Neural progenitor cell (in vitro differentiated cells): ENCODE measurements at regions not wholly inside any gene's neighbourhood (a gene's known extent, or its start where the extent isn't known, plus 50 kb on each side); places are given as distances from the start of the nearest gene placed in this dataset.

Experiments
- DNase-seq: peaks from one replicate; pipeline ENCODE4 v3.0.0-alpha.2; 2016; ENCODE audit warnings: low spot score
- H2AFZ ChIP-seq: fragments of 200-600 bp; sonication (generic); replicated peaks from 2 replicates; pipeline ENCODE4 v1.6.1; 2016; ENCODE audit warnings: antibody characterized with exemption
- H3F3A ChIP-seq: fragments of 200-600 bp; sonication (generic); 2 replicates; pipeline ENCODE4 v1.6.1; 2016; ENCODE audit warnings: antibody characterized with exemption, low read depth
- H3K27ac ChIP-seq: fragments of 200-600 bp; sonication (generic); 2 replicates; pipeline ENCODE4 v1.5.1; 2016; ENCODE audit warnings: mild to moderate bottlenecking
- H3K27me3 ChIP-seq: fragments of 200-600 bp; sonication (generic); 2 replicates; pipeline ENCODE4 v1.6.1; 2016; ENCODE audit warnings: mild to moderate bottlenecking, moderate library complexity
- H3K36me3 ChIP-seq: fragments of 200-600 bp; sonication (generic); 2 replicates; pipeline ENCODE4 v1.5.1; 2016
- H3K4me1 ChIP-seq: fragments of 200-600 bp; sonication (generic); 2 replicates; pipeline ENCODE4 v1.6.1; 2016; ENCODE audit warnings: mixed run types
- H3K4me2 ChIP-seq: fragments of 200-600 bp; sonication (generic); 2 replicates; pipeline ENCODE4 v1.6.1; 2016
- H3K4me3 ChIP-seq: fragments of 200-600 bp; sonication (generic); 2 replicates; pipeline ENCODE4 v1.5.1; 2016
- H3K79me2 ChIP-seq: fragments of 200-600 bp; sonication (generic); 2 replicates; pipeline ENCODE4 v1.6.1; 2016; ENCODE audit warnings: low read depth
- H3K9ac ChIP-seq: fragments of 200-600 bp; sonication (generic); 2 replicates; pipeline ENCODE4 v1.6.1; 2016
- H3K9me3 ChIP-seq: fragments of 200-600 bp; sonication (generic); 2 replicates; pipeline ENCODE4 v1.5.1; 2016; ENCODE audit warnings: low read depth
- H4K20me1 ChIP-seq: fragments of 200-600 bp; sonication (generic); 2 replicates; pipeline ENCODE4 v1.6.1; 2016; ENCODE audit warnings: low read depth
- H3K27ac Mint-ChIP-seq: 3 replicates; pipeline ENCODE4 v1.8.0; 2021; ENCODE audit warnings: mixed read lengths
- H3K27me3 Mint-ChIP-seq: 2 replicates; pipeline ENCODE4 v1.8.0; 2022; ENCODE audit warnings: low read depth, mild to moderate bottlenecking, inconsistent platforms, moderate library complexity, mixed read lengths; ENCODE audit not compliant: insufficient read depth
- H3K36me3 Mint-ChIP-seq: 3 replicates; pipeline ENCODE4 v1.8.0; 2021; ENCODE audit warnings: mixed read lengths
- H3K4me1 Mint-ChIP-seq: 3 replicates; pipeline ENCODE4 v1.8.0; 2021; ENCODE audit warnings: mixed read lengths
- H3K4me3 Mint-ChIP-seq: 3 replicates; pipeline ENCODE4 v1.8.0; 2021; ENCODE audit warnings: mild to moderate bottlenecking, moderate library complexity, mixed read lengths
- H3K9me3 Mint-ChIP-seq: 3 replicates; pipeline ENCODE4 v1.8.0; 2020; ENCODE audit warnings: mixed read lengths
- EZH2 ChIP-seq: fragments of 200-600 bp; sonication (generic); IDR thresholded peaks from 2 replicates; pipeline ENCODE4 v1.6.1; 2017; ENCODE audit warnings: antibody characterized with exemption, mild to moderate bottlenecking, moderate library complexity
- EZH2phosphoT487 ChIP-seq: fragments of 200-600 bp; sonication (generic); IDR thresholded peaks from 2 replicates; pipeline ENCODE4 v1.6.1; 2017; ENCODE audit warnings: antibody characterized with exemption
- TF ChIP-seq, protein P1 (sequence below): fragments of 200-600 bp; sonication (generic); IDR thresholded peaks from 2 replicates; pipeline ENCODE4 v1.5.1; 2017; ENCODE audit warnings: antibody characterized with exemption, mild to moderate bottlenecking

DNA sequence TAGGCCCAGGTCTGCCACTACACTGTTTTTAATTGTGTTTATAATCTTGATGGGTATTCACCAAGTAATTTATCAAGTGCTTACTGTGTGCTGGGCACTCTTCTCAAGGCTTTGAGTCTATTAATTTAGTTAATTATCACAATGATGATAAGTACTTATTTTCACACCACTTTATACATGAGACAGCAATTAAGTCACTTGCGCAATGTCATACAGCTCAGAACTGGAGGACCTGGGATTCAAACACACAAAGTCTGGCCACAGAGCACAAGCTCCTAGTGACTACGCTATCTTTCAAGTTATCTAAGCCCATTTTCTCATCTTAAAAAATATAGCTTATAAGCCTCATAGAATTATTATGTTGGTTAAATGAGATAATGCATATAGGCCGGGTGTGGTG lies 85.0 kb downstream of the LLPH start:
- H4K20me1 ChIP-seq, result no peaks in the 10 kb centered on the region
- H3K79me2 ChIP-seq, result no peaks in the 10 kb centered on the region
- Mint-ChIP-seq H3K9me3 (no peaks in the 10 kb centered on the region), H3K4me3 (no peak overlapping the region), H3K4me1 (no peaks in the 10 kb centered on the region), H3K27ac (no peak overlapping the region), H3K36me3 (no peaks in the 10 kb centered on the region), H3K27me3 (no peaks in the 10 kb centered on the region)
- H3F3A ChIP-seq, result no peaks in the 10 kb centered on the region
- H3K9me3 ChIP-seq, result no peaks in the 10 kb centered on the region
- H3K4me1 ChIP-seq, result no peaks in the 10 kb centered on the region
- no peak for TF ChIP-seq EZH2phosphoT487
- TF ChIP-seq EZH2, result no peak
- TF ChIP-seq, protein P1, sequence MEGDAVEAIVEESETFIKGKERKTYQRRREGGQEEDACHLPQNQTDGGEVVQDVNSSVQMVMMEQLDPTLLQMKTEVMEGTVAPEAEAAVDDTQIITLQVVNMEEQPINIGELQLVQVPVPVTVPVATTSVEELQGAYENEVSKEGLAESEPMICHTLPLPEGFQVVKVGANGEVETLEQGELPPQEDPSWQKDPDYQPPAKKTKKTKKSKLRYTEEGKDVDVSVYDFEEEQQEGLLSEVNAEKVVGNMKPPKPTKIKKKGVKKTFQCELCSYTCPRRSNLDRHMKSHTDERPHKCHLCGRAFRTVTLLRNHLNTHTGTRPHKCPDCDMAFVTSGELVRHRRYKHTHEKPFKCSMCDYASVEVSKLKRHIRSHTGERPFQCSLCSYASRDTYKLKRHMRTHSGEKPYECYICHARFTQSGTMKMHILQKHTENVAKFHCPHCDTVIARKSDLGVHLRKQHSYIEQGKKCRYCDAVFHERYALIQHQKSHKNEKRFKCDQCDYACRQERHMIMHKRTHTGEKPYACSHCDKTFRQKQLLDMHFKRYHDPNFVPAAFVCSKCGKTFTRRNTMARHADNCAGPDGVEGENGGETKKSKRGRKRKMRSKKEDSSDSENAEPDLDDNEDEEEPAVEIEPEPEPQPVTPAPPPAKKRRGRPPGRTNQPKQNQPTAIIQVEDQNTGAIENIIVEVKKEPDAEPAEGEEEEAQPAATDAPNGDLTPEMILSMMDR, result no peak
- no peak for DNase-seq
- H2AFZ ChIP-seq, result no peak overlapping the region
- H3K9ac ChIP-seq, result no peak overlapping the region
- H3K27ac ChIP-seq, result no peak overlapping the region
- H3K36me3 ChIP-seq, result no peaks in the 10 kb centered on the region
- no peak overlapping the region for H3K4me2 ChIP-seq
- H3K4me3 ChIP-seq, result no peak overlapping the region
- H3K27me3 ChIP-seq, result no peaks in the 10 kb centered on the region

- Histone ChIP-seq H3K4me3 (no peak overlapping the region), H3K36me3 (no peaks in the 10 kb centered on the region), H4K20me1 (no peaks in the 10 kb centered on the region), H3K79me2 (no peaks in the 10 kb centered on the region), H3F3A (no peaks in the 10 kb centered on the region), H3K9me3 (no peaks in the 10 kb centered on the region), H3K27me3 (no peaks in the 10 kb centered on the region), H3K4me2 (no peak overlapping the region), H3K27ac (no peak overlapping the region), H3K9ac (no peak overlapping the region), H3K4me1 (no peaks in the 10 kb centered on the region), H2AFZ (no peak overlapping the region)
- no peaks in the 10 kb centered on the region for H3K4me1 Mint-ChIP-seq
- no peak overlapping the region for H3K27ac Mint-ChIP-seq
- H3K4me3 Mint-ChIP-seq, result no peak overlapping the region
- no peaks in the 10 kb centered on the region for H3K9me3 Mint-ChIP-seq
- DNase-seq, result no peak
- H3K36me3 Mint-ChIP-seq, result no peaks in the 10 kb centered on the region
- TF ChIP-seq EZH2phosphoT487 (no peak), EZH2 (no peak)
- TF ChIP-seq, protein P1, result no peak
- no peaks in the 10 kb centered on the region for H3K27me3 Mint-ChIP-seq
These were observed 85.8 kb downstream of the LLPH start for GRCh38 chr12:66044731-66045130.

GRCh38 chr12:66043035-66043434 lies 87.5 kb downstream of the LLPH start:
- Histone ChIP-seq H3K79me2 (no peaks in the 10 kb centered on the region), H3F3A (no peaks in the 10 kb centered on the region), H3K4me2 (no peak overlapping the region), H3K36me3 (no peaks in the 10 kb centered on the region), H3K27me3 (no peaks in the 10 kb centered on the region), H2AFZ (no peak overlapping the region), H3K9ac (no peak overlapping the region), H3K4me1 (no peaks in the 10 kb centered on the region), H4K20me1 (no peaks in the 10 kb centered on the region), H3K4me3 (no peak overlapping the region), H3K9me3 (no peaks in the 10 kb centered on the region), H3K27ac (no peak overlapping the region)
- no peaks in the 10 kb centered on the region for H3K27me3 Mint-ChIP-seq
- H3K4me3 Mint-ChIP-seq, result no peak overlapping the region
- no peaks in the 10 kb centered on the region for H3K4me1 Mint-ChIP-seq
- no peak overlapping the region for H3K27ac Mint-ChIP-seq
- no peaks in the 10 kb centered on the region for H3K9me3 Mint-ChIP-seq
- no peaks in the 10 kb centered on the region for H3K36me3 Mint-ChIP-seq
- TF ChIP-seq EZH2phosphoT487, result no peak
- no peak for TF ChIP-seq EZH2
- TF ChIP-seq, protein P1, result no peak
- DNase-seq, result no peak
